Body of pancreas (tissue), 4 donors: ENCODE measurements at regions not wholly inside any gene's neighbourhood (a gene's known extent, or its start where the extent isn't known, plus 50 kb on each side); places are given as distances from the start of the nearest gene placed in this dataset.

Experiments used
- CTCF ChIP-seq, 7 experiments: fragments of 450-650 bp in 4 of 7; fragments of 200-600 bp in 3 of 7; sonication (generic) in 3 of 7; IDR thresholded peaks; one replicate each; pipeline ENCODE4 v1.5.1; 2016 to 2019; ENCODE audit warnings: antibody characterized with exemption in 7 of 7
- POLR2A ChIP-seq, 3 donors: fragments of 450-650 bp; IDR thresholded peaks; one replicate each; pipeline ENCODE4 v1.6.1; 2016; ENCODE audit warnings: antibody characterized with exemption in 3 of 3, mild to moderate bottlenecking in 2 of 3

- TF ChIP-seq CTCF (IDR thresholded peaks at IDR 0.05) (no peak), POLR2A (IDR thresholded peaks at IDR 0.05) (no peak)
Measured at GRCh38 chr22:49599691-49600455, 227.8 kb downstream of the BRD1 start.
